AG09309 (cell line): ENCODE measurements at regions not wholly inside any gene's neighbourhood (a gene's known extent, or its start where the extent isn't known, plus 50 kb on each side); places are given as distances from the start of the nearest gene placed in this dataset.

Experiments used
- DNase-seq: peaks from one replicate; pipeline ENCODE4 v3.0.0-alpha.2; 2010; ENCODE audit warnings: low read depth
- H3K4me3 ChIP-seq: 2 replicates; pipeline ENCODE4 v1.5.1; 2011; ENCODE audit warnings: mild to moderate bottlenecking, low read depth, low read length, moderate library complexity; ENCODE audit not compliant: control insufficient read depth
- CTCF ChIP-seq: IDR thresholded peaks from 2 replicates; pipeline ENCODE4 v1.5.1; 2011; ENCODE audit warnings: mild to moderate bottlenecking, low read depth, low read length, inconsistent platforms; ENCODE audit not compliant: insufficient read depth, control insufficient read depth; ENCODE audit errors: missing control alignments

DNA sequence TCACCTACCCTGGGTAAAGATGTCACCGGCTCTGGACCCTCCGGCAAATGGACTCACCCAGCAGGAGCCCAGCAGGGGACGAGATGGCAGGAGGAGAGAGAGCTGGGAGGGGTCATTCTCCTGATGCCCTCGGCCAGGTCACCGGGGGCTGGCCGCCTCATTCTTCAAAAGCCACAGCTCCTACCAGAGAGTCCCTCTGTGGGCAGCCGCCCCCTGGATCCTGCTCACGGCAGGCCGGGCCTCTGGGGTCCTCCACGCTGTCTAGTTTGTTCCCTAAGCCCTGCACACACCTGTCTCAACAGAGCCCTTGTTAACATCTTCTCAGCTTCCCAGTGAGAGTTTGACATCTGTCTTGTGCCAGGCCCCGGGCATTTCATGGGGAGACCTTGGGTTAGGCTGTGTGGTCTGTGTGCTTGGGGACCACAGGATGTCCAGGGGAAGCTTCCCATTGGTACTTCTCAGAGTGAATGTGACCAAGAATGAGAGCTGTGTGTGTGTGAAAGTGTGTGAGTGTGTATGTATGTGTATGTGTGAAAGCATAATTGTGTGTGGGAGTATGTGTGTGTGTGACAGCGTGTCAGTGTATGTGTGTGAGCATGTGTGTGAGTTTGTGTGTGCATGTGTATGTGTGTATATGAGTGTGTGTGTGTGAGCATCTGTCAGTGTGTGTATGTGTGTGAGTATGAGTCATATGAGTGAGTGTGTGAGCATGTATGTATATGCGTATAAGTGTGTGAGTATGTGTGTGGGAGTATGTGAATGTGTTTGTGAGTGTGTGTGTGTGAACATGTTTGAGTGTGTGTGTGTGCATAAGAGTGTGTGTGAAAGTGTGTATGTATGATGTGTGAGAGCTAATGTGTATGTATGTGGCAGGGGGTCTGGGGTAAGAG, 65.5 kb upstream of the BCO1 start:
- no peak overlapping the region for H3K4me3 ChIP-seq
- no peak for DNase-seq
- no peak for TF ChIP-seq CTCF

- H3K4me3 ChIP-seq: no peak overlapping the region
- DNase-seq: no peak
- no peak for TF ChIP-seq CTCF
Measured at GRCh38 chr16:81170824-81171223, 67.7 kb upstream of the BCO1 start.

- TF ChIP-seq CTCF: no peak
- no peak for DNase-seq
- H3K4me3 ChIP-seq: no peak overlapping the region
Measured at GRCh38 chr16:81168406-81168805, 70.1 kb upstream of the BCO1 start.

DNA sequence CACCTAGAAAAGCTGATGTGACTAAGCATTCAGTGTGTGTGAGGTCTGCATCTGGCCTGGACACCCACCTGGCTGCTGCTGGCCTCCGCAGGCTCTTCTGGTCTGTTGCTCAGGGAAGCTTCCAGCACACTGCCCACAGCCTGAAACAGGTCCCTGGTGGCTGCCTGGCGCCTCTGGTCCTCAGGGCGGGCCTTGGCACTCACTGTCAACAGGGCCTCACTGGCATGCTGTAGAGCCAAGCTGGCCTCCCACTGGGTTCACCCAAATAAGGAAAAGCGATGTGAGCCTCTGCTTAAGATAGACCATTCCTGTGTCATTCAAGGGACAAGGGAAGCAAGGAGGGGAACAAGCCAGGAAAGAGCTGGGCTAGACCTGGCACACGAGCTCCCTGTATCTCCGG, 70.6 kb upstream of the BCO1 start:
- no peak for TF ChIP-seq CTCF
- no peak for DNase-seq
- H3K4me3 ChIP-seq: no peak overlapping the region

- no peak for TF ChIP-seq CTCF
- DNase-seq: no peak
- no peak overlapping the region for H3K4me3 ChIP-seq
Measured at GRCh38 chr16:81166417-81167300, 70.5 kb upstream of the GCSH start.

- H3K4me3 ChIP-seq: no peak overlapping the region
- DNase-seq: no peak
- no peak for TF ChIP-seq CTCF
Measured at GRCh38 chr16:81165411-81166097, 69.4 kb upstream of the GCSH start.
